ENCODE measurements at regions not wholly inside any gene's neighbourhood (a gene's known extent, or its start where the extent isn't known, plus 50 kb on each side); places are given as distances from the start of the nearest gene placed in this dataset.
"Not testable (repeated sequence)": the region's sequence is repeated elsewhere in the genome, so short reads cannot be mapped to it uniquely, and the experiment has no call there.

DNA sequence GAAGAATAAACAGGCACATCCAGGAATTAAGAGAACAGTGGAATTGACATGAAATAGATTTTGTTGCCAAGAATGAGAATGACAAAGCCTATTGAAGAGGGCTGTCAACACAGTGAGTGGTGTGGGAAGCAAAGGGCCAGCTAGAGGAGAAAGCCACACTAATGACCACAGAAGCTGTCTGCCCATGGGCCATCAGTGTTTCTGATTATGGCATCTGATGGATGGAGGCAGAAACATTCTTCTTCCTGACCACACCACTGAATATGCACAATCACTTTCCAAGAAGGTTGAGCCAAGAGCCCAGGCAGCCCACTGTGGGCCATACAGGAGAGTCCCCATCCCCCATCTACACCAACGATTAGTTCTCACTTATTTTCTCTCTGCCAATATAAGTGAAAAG is 146.0 kb upstream of the SH3BP4 start:
- H3K9me3 Mint-ChIP-seq: peaks cover 2% of the 10 kb centered on the region
- H3K36me3 Mint-ChIP-seq: no peaks in the 10 kb centered on the region
- peaks cover 16% of the 10 kb centered on the region for H3K27me3 Mint-ChIP-seq
- H3K4me1 Mint-ChIP-seq: peaks cover 7% of the 10 kb centered on the region
- no peak overlapping the region for H3K4me3 Mint-ChIP-seq
- H3K27ac Mint-ChIP-seq: no peak overlapping the region
- ATAC-seq: no peak

DNA sequence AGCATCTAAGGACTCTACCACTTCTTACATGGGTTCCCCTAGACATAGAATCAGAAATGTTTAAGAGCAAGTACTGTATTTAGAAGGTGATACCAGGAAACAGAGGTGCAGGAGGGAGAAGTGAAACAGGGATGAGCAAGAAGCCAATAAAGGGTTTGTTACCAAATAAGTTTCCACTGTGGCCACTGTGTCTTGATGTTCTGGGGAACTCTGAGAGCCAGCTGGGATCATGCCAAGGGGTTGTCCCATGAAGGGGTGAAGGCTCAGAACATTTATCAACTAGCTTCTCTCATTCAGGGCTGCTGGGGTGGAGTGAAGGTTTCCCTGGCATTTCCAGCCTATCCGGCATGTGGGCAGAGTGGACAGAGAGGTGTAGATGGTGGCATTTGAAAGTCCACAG is 147.1 kb upstream of the SH3BP4 start:
- H3K4me1 Mint-ChIP-seq: peaks cover 7% of the 10 kb centered on the region
- H3K36me3 Mint-ChIP-seq: no peaks in the 10 kb centered on the region
- H3K27me3 Mint-ChIP-seq: peaks cover 16% of the 10 kb centered on the region
- ATAC-seq: peak; percentile 54
- no peak overlapping the region for H3K27ac Mint-ChIP-seq
- H3K9me3 Mint-ChIP-seq: peaks cover 2% of the 10 kb centered on the region
- no peak overlapping the region for H3K4me3 Mint-ChIP-seq

DNA sequence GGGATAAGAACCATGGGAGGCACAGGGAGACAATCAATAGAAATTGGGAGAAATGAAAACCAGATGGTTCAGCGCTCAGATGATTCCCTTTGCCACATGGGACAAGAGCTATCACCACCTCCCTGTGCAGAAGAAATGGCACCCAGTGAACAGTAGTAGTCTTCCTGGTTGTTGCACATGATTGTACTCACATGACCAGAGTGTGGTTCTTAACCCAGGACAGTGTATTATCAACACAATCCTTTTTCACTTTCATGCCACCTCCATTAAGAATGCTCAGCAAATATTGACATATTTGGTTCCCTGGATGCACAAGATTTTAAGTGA is 149.0 kb upstream of the SH3BP4 start:
- H3K27ac Mint-ChIP-seq: no peak overlapping the region
- H3K36me3 Mint-ChIP-seq: no peaks in the 10 kb centered on the region
- peaks cover 2% of the 10 kb centered on the region for H3K9me3 Mint-ChIP-seq
- H3K27me3 Mint-ChIP-seq: peaks cover 28% of the 10 kb centered on the region
- H3K4me1 Mint-ChIP-seq: peaks cover 7% of the 10 kb centered on the region
- H3K4me3 Mint-ChIP-seq: no peak overlapping the region
- no peak for ATAC-seq

- Mint-ChIP-seq H3K4me3 (no peak overlapping the region), H3K27ac (no peak overlapping the region), H3K4me1 (peaks cover 7% of the 10 kb centered on the region), H3K27me3 (peaks cover 28% of the 10 kb centered on the region), H3K9me3 (peaks cover 2% of the 10 kb centered on the region), H3K36me3 (no peaks in the 10 kb centered on the region)
- ATAC-seq: no peak
Observed at GRCh38 chr2:234802071-234802844, 149.6 kb upstream of the SH3BP4 start.

- H3K27me3 Mint-ChIP-seq: peaks cover 36% of the 10 kb centered on the region
- H3K4me1 Mint-ChIP-seq: no peaks in the 10 kb centered on the region
- ATAC-seq: no peak
- no peaks in the 10 kb centered on the region for H3K9me3 Mint-ChIP-seq
- no peak overlapping the region for H3K27ac Mint-ChIP-seq
- H3K4me3 Mint-ChIP-seq: no peak overlapping the region
- H3K36me3 Mint-ChIP-seq: no peaks in the 10 kb centered on the region
Observed at GRCh38 chr2:234797566-234798250, 154.1 kb upstream of the SH3BP4 start.

DNA sequence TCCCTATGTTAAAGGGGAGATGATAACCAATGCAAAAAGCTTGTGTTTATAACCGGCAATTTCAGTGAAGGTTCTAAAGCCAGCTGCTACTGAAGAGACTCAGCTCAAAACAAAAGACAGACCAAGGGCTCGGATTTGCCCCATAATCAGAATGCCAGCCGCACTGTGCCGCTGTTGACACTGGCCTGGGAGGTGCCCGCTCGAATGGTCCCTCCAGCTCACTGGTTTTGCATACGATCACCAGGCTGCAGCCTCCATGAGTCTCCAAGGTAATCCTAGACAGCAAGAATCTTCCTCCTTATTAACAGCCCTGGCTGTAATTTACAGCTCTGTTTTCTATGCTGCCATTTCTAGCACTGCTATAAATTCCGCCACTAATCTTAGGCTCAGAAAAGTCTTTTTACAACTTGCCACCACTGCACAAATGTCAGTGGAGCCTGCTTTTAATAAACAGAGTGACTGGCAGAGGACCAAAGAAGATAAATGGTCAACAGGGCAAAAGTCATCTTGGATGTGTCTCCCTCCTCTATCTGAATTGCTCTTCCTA is 155.7 kb upstream of the SH3BP4 start:
- Mint-ChIP-seq H3K36me3 (no peaks in the 10 kb centered on the region), H3K27me3 (peaks cover 36% of the 10 kb centered on the region), H3K27ac (no peak overlapping the region), H3K9me3 (no peaks in the 10 kb centered on the region), H3K4me1 (no peaks in the 10 kb centered on the region), H3K4me3 (no peak overlapping the region)
- no peak for ATAC-seq

DNA sequence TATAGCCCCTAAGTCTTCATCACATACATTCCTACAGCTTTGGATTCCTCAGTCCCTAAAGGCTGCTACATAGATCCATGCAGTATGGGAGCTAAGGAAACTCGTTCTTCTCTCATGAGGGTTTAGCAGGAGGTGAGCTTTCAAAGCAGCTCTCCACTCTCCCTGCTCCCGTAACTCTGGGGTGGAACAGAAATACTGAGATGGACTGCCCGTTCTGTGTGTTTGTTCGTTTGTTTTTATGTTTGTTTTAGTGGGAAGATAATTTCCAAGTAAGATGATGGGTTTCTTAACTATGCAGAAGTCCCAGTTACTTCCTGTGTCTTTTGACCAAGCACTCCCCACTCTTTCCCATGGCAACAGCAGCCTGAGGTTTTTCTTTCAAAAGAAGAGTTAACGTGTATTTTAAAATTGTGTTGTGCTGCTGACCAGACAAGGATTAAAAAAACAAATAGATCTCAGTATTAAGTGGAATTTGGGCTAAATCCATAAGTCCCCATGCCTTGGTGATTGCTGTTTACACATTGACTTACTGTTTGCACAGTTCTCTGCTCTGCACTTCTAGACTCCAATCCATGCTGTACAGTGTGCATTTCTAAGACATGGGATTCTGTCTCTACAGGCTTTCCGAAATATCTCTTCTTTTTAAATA is 156.4 kb upstream of the SH3BP4 start:
- Mint-ChIP-seq H3K27ac (no peak overlapping the region), H3K4me3 (no peak overlapping the region), H3K4me1 (no peaks in the 10 kb centered on the region), H3K9me3 (no peaks in the 10 kb centered on the region), H3K27me3 (peaks cover 31% of the 10 kb centered on the region), H3K36me3 (no peaks in the 10 kb centered on the region)
- no peak for ATAC-seq

DNA sequence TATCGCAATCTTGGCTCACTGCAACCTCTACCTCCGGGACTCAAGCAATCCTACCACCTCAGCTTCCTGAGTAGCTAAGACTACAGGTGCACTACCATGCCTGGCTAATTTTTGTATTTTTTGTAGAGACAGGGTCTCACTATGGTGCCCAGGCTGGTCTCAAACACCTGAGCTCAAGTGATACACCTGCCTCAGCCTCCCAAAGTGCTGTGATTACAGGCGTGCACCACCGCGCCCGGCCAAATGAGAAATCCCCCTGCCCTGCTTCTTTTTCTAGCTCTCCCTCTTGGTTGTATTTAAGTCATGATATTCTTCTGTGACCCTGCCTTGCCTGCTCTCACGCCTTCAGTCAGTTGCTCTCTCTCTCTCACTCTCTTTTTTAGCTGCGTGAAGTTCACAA is 157.0 kb upstream of the SH3BP4 start:
- ATAC-seq: no peak

DNA sequence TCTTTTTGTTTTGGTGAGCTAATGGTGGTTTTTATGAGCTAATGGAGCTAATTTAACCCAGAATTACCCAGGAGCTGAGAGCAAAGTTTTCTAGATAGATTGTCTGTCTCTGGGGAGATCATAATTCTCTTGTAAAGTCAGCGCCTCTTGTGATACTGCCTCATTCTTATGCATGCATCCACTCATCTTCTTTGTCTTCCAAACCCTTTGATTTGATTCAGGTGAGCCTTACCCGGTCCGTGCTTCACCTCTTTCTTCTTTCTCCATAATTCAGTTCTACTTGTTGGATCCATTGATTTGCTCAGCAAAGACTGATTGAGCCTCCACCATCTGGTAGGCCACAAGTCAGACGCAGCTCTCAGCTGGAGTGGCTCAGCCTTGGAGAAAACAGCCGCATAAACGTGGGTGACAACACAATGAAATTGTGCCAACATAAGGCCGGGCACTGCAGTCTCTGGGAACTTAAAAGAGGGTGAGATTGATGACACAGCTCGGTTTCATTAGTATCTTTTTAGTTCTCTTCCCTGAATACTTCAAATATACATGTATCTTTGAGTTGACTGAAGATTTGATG is 158.5 kb upstream of the SH3BP4 start:
- Mint-ChIP-seq H3K27me3 (peaks cover 30% of the 10 kb centered on the region), H3K9me3 (no peaks in the 10 kb centered on the region)
- ATAC-seq: no peak

More for the DNA sequence above, 157.0 kb upstream of the SH3BP4 start:
- H3K27me3 Mint-ChIP-seq: peaks cover 33% of the 10 kb centered on the region
- no peak overlapping the region for H3K27ac Mint-ChIP-seq
- no peaks in the 10 kb centered on the region for H3K36me3 Mint-ChIP-seq
- no peak overlapping the region for H3K4me3 Mint-ChIP-seq
- H3K4me1 Mint-ChIP-seq: no peaks in the 10 kb centered on the region
- no peaks in the 10 kb centered on the region for H3K9me3 Mint-ChIP-seq

DNA sequence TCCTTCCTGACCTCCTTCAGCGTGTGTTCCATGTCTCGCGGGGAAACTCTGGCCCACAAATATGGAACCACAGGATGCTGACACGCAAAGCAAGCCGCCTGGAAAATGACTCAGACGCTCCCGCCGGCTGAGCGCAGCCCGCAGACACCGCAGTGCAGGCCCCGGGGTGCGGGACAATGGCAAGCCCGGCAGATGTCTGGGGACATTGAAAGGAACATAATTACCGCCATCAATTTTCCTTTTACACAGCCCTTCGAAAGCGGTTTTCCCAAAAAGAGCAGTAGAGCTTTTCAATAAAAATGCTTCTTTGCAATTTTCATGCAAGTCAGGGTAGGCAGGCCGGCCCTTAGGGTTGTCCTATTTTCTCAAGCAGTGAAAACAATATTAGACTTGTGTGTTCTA is 159.2 kb upstream of the SH3BP4 start:
- no peaks in the 10 kb centered on the region for H3K9me3 Mint-ChIP-seq
- no peaks in the 10 kb centered on the region for H3K4me1 Mint-ChIP-seq
- no peak for ATAC-seq
- no peaks in the 10 kb centered on the region for H3K36me3 Mint-ChIP-seq
- H3K27me3 Mint-ChIP-seq: peaks cover 26% of the 10 kb centered on the region
- no peak overlapping the region for H3K4me3 Mint-ChIP-seq
- no peak overlapping the region for H3K27ac Mint-ChIP-seq

More for the DNA sequence above, 158.5 kb upstream of the SH3BP4 start:
- no peak overlapping the region for H3K27ac Mint-ChIP-seq
- H3K4me1 Mint-ChIP-seq: no peaks in the 10 kb centered on the region
- no peak overlapping the region for H3K4me3 Mint-ChIP-seq
- H3K36me3 Mint-ChIP-seq: no peaks in the 10 kb centered on the region

DNA sequence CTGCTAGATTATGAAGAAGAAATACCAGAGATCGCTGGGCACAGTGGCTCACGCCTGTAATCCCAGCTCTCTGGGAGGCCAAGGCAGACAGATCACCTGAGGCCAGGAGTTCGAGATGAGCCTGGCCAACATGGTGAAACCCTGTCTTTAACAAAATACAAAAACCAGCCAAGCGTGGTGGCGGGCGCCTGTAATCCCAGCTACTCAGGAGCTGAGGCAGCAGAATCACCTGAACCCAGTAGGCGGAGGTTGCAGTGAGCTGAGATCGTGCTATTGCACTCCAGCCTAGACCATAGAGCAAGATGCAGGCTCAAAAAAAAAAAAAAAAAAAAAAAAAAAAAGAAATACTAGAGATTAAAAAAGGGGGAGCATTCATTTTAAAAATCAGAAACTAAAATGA is 159.7 kb upstream of the SH3BP4 start:
- H3K27me3 Mint-ChIP-seq: peaks cover 26% of the 10 kb centered on the region
- not testable (repeated sequence) for H3K4me3 Mint-ChIP-seq, ATAC-seq, H3K27ac Mint-ChIP-seq, H3K4me1 Mint-ChIP-seq, H3K9me3 Mint-ChIP-seq, H3K36me3 Mint-ChIP-seq

GRCh38 chr2:234790380-234790779 is 161.4 kb upstream of the SH3BP4 start:
- no peak for ATAC-seq
- Mint-ChIP-seq H3K9me3 (no peaks in the 10 kb centered on the region), H3K27ac (no peak overlapping the region), H3K27me3 (peaks cover 30% of the 10 kb centered on the region), H3K4me3 (no peak overlapping the region), H3K4me1 (no peaks in the 10 kb centered on the region), H3K36me3 (no peaks in the 10 kb centered on the region)

DNA sequence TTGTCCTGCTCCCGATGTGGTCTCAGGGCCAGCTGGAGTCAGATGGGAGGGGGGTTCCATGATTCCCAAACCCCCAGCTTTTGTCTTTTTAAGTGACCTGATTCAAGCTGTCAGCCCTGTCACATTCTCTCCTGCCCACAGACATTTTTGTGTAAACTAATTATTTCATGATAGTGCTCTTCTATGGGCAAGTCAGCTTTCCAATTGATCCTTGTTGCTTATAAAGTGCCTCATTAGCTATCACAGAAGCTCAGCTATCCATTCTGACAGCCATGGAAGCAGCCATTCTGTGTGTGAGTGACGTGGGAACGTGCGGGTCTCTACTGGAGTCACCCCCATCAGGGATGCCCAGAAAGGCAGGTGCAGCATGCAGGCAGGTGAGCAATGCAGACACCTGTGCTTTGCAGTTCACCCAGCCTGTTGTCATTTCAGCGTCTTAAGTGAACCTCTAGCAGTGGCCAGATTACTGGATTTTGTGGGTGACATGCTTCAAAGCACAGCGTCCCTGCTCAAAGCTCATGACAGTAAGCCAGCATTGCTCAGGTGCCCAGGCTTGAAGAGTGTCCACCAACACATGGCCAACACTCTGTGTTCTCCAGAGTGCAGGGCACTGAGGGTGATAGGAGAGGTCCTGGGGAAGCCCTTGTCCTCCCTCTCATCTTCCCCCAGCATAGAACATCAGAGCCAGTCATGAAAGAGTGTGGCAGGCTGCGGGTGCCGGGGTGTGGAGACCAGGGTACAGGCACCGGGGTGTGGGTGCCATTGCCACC is 162.1 kb upstream of the SH3BP4 start:
- no peaks in the 10 kb centered on the region for H3K9me3 Mint-ChIP-seq
- no peak for ATAC-seq
- H3K4me3 Mint-ChIP-seq: no peak overlapping the region
- no peak overlapping the region for H3K27ac Mint-ChIP-seq
- peaks cover 25% of the 10 kb centered on the region for H3K27me3 Mint-ChIP-seq
- H3K4me1 Mint-ChIP-seq: no peaks in the 10 kb centered on the region
- H3K36me3 Mint-ChIP-seq: no peaks in the 10 kb centered on the region

DNA sequence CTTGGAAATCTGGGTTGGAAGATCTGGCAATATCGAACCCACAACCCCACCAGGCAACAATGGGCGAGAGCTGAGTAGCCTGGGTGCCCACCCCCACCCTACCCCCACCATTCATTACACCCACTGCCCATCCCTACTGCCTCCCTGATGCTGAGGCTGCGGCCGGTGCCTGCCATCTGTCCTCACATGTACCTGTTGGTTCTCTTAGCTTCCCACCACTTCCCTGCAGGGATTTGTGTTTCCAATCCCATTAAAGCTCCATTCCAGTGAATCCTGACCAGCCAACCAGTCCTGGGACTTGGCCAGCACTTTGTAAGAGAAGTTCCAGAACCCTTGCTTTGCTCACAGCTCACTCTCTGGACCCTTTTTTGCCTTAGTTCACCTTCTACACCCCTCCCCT is 163.0 kb upstream of the SH3BP4 start:
- H3K4me1 Mint-ChIP-seq: no peaks in the 10 kb centered on the region
- no peak for ATAC-seq
- no peaks in the 10 kb centered on the region for H3K36me3 Mint-ChIP-seq
- no peak overlapping the region for H3K4me3 Mint-ChIP-seq
- no peak overlapping the region for H3K27ac Mint-ChIP-seq
- peaks cover 6% of the 10 kb centered on the region for H3K9me3 Mint-ChIP-seq
- peaks cover 27% of the 10 kb centered on the region for H3K27me3 Mint-ChIP-seq

- Mint-ChIP-seq H3K4me1 (no peaks in the 10 kb centered on the region), H3K9me3 (peaks cover 10% of the 10 kb centered on the region), H3K27ac (no peak overlapping the region), H3K27me3 (peaks cover 32% of the 10 kb centered on the region), H3K4me3 (no peak overlapping the region), H3K36me3 (no peaks in the 10 kb centered on the region)
- ATAC-seq: no peak
Observed at GRCh38 chr2:234788381-234788780, 163.4 kb upstream of the SH3BP4 start.
